SH-SY5Y (cell line): ENCODE measurements at regions not wholly inside any gene's neighbourhood (a gene's known extent, or its start where the extent isn't known, plus 50 kb on each side); places are given as distances from the start of the nearest gene placed in this dataset.

Experiments
- GATA2 ChIP-seq: IDR thresholded peaks from 2 replicates; pipeline ENCODE4 v1.6.1; 2011; ENCODE audit warnings: mild to moderate bottlenecking, low read depth, low read length
- GATA3 ChIP-seq: IDR thresholded peaks from 2 replicates; pipeline ENCODE4 v1.6.1; 2011; ENCODE audit warnings: low read depth, mild to moderate bottlenecking, low read length, moderate library complexity

DNA sequence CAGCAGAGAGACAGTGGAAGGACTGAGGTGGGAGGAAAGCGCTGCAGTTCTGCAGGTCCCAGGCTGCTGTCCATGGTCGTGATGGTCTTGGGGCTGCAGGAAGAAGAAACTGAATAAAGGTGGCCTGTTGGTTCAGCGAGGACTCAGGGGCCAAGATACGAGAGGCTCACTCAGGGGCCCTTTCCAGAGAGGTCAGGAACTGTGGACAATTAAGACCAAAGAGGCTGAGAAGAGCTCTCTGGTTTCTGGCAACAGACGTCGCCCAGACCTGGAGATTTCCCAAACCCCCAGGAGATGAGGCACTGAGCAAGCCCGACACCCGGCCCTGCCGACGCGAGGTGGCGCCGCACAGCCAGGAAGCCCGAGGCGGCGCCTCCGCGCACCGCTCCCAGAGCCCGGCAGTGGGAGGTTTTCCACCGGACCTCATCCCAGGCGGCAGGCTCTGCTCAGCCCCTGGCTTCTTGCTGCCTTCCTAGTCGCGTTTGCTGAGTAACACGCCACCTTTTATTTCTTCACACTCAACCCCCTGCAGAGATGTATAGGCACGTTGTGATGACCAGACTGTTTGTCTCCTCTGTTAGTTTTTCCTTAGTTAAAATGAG, 56.4 kb upstream of the ARRDC4 start:
- TF ChIP-seq GATA2 (no peak), GATA3 (no peak)
